GM04504 (cell line): ENCODE measurements at regions not wholly inside any gene's neighbourhood (a gene's known extent, or its start where the extent isn't known, plus 50 kb on each side); places are given as distances from the start of the nearest gene placed in this dataset.
A peak's percentile ranks its signal among the peaks of the same experiment; 100 is the strongest.
"Not testable (repeated sequence)": the region's sequence is repeated elsewhere in the genome, so short reads cannot be mapped to it uniquely, and the experiment has no call there.

Experiments used
- DNase-seq: peaks from one replicate; pipeline ENCODE4 v3.0.0-alpha.2; 2012; ENCODE audit warnings: low read depth

DNA sequence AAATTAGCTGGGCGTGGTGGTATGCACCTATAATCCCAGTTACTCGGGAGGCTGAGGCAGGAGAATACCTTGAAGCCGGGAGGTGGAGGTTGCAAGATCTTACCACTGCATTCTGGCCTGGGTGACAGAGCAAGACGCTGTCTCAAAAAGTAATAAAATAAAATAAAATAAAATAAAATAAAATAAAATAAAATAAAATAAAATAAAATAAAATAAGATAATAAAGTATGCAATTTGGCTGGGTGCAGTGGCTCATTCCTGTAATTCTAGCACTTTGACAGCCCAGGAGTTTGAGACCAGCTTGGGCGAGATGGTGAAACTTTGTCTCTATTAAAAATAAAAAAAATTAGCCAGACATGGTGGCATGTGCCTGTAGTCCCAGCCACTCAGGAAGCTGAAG is 85.6 kb upstream of the XPO1 start:
- DNase-seq = no peak

DNA sequence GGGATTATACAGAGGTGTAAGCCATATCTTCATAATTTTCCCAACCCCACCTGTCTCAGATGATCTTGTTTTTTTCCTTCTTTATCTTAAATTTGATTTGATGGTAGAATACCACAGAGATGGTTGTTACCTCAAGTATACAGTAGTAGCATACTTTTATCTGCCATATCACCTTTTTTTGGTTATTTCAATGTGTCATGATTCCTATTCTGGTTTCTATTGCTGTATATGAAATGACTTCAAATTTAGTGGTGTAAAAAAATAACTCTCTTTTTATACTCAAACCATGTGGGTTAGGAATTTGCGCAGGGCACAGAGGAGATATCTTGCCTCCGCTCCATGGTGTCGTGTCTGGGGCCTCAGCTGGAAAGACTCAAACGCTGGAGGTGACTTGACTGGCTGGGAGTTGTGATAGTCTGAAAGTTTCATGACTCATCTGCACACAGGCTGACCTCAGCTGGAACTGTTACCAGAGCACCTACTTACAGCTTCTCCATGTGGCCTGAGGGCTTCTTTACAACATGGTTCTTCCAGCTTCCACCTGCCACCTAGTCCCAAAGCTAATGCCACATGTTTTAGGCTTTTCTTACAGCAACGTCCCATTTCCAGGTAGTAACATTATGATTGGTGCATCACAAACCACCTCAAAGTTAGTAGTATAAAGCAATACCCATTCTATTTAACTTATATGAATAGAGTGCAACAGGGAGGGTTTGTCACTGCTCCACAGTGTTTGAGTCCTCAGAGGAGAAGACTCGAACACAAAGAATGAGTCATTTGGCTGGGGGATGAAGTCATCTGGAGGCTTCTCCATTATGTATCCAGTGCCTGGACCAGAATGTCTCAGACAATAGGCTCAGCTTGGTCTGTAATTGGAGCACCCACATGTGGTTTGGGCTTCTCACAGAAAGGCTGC is 82.3 kb upstream of the XPO1 start:
- peak; percentile 53 for DNase-seq

DNA sequence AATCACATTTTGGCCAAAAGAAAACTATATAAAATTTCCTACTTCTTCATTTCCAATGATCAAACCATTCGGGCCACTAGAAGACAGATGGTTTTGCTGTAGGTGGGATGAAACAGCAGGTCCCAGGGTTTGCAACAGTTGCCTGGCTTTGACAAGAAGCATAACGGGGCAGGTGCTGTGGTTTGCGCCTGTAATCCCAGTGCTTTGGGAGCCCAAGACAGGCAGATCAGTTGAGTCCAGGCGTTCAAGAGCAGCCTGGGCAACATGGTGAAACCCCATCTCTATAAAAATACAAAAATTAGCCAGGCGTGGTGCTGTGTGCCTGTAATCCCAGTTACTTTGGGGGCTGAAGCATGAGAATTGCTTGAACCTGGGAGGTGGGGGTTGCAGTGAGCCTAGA is 81.4 kb upstream of the XPO1 start:
- DNase-seq = no peak

DNA sequence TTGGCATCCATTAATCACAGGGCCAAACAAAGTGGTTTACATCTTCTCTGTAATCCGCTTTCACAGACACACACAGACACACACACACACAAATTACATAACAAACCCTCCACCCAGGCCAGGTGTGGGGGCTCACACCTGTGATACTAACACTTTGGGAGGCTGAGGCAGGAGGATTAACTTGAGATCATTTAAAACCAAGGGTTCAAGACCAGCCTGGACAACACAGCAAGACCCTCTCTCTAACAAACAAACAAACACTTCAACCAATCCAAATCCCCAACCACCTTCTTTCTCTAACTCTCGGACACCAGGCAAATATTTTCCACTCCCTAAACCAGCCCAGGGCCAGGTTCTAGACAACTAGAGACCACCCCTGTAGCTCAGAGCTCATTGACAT is 79.5 kb upstream of the XPO1 start:
- DNase-seq = no peak

DNA sequence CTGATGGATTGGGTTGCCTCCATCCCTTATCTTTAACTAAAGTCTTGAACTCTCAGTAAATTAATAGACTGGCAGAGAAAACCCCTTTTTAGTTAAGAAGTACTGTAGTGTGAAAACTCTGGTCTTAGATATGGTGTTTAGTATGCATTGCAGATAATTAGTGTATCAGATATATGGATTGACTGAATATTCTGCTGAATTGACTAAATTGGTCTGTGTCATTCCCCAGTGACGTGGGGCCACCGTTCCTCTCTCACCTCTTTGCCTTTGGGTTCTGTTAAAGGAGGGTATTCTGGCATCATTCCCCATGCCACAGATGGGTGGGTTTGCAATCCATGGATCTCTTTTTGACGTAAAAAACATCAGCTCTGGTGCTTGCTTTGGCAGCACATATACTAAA is 67.1 kb upstream of the XPO1 start:
- no peak for DNase-seq

DNA sequence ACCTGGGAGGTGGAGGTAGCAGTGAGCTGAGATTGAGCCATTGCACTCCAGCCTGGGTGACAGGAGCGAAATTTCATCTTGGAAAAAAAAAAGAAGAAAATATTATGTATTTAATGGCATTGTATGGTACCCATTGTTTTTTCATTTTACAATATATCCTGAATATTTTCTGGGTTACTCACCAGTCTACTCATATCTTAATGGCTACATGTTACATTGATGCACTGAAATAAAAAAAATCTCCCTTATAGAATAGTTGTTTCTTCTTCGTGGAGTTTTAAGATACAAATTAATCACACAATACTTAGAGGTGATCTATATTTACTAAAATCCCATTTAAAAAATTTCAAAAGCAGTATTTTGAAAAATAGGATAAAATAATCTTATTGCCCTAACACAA is 66.3 kb upstream of the XPO1 start:
- no peak for DNase-seq

DNA sequence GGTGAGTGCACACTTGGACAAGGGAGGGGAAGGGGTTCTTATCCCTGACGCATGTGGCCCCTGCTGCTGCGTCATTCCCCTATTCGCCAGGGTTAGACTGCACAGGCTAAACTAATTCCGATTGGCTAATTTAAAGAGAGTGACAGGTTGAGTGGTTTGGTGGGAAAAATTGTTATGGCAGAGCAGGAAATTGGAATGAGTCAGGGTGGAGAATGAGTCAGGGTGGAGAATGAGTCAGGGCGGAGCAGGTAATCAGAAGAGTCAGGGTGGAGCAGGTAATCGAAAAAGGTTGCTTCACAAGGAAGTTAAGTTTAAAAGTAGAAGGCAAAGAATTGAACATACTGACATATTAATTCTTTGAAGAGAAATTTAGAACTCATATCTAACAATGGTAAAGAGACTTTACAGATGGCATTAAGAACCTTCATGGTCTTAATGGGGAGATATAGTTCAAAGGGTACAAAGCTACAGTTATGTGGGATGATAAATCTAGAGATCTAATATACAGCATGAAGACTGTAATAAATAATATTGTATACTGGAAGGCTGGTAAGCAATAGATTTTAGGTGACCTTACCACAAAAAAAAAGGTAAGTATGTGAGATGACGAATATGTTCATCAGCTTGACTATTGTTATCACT is 60.5 kb upstream of the XPO1 start:
- DNase-seq = not testable (repeated sequence)

DNA sequence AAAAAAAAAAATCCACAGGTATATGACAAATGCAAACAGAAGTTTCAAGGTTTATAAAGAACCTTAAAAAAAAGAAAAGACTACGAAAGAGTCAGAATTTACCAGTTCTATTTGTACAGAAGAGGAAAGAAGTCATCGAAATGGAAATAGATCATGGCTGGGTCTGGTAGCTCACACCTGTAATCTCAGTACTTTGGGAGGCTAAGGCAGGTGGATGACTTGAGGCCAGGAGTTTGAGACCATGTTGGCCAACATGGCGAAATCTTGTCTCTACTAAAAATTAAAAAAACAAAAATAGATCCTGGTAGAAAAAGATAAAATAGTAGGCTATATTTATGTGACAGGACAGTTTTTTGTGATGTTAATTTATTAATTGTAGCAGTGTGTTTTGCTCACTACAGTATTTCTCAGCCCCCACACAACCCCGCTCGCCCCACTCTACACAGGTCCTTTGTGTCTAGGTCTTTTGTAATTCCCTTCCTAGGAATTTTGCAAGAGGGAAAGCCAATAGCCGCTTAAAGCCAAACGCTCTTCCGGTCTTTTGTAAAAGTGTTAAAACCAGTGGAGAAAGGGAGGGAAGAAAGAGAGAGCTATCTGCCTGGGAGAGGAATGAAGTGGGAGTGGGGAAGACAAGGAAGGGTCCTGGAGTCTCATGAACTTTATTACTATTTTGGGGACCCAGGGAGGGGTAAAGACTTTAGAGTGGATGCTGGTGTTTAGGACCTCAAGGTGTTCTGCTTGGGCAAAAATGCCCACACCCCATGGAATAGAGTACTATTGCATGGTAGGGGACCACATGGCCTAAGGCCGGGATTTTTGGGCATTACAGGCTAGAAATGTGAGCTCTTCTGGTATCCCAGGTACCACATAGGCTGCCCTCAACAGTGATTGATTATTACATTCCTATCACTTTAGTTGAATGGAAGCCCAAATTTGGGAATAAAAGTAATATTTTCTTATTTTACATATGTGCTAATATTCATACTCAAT is 59.4 kb upstream of the XPO1 start:
- no peak for DNase-seq

DNA sequence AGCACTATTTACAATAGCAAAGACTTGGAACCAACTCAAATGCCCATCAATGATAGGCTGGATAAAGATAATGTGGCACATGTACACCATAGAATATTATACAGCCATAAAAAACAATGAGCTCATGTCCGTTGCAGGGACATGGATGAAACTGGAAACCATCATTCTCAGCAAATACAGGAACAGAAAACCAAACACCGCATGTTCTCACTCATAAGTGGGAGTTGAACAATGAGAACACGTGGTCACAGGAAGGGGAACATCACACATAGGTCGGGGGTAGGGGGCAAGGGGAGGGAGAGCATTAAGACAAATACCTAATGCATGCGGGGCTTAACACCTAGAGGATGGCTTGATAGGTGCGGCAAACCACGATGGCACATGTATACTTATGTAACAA is 56.0 kb upstream of the XPO1 start:
- DNase-seq = not testable (repeated sequence)

DNA sequence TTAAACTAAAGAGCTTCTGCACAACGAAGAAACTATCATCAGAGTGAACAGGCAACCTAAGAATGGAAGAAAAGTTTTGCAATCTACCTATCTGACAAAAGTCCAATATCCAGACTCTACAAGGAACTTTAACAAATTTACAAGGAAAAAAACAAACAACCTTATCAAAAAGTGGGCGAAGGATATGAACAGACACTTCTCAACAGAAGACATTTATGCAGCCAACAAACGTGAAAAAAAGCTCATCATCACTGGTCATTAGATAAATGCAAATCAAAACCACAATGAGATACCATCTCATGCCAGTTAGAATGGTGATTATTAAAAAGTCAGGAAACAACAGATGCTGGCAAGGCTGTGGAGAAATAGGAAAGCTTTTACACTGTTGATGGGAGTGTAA is 55.5 kb upstream of the XPO1 start:
- DNase-seq = not testable (repeated sequence)

DNA sequence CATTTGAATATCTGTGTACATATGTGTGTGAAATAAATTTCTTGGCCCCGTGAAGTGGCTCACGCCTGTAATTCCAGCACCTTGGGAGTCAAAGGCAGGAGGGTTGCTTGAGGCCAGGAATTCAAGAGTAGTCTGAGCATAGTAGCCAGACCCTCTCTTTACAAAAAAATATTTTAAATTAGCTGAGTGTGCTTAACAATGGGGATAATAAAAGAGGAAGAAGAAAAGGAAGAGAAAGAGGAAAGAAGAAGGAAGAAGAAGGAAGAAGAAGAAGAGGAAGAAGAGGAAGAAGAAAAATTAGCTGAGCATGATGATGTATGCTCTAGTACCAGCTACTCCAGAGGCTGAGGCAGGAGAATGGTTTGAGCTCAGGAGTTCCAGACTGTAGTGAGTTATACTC is 52.1 kb upstream of the XPO1 start:
- no peak for DNase-seq

DNA sequence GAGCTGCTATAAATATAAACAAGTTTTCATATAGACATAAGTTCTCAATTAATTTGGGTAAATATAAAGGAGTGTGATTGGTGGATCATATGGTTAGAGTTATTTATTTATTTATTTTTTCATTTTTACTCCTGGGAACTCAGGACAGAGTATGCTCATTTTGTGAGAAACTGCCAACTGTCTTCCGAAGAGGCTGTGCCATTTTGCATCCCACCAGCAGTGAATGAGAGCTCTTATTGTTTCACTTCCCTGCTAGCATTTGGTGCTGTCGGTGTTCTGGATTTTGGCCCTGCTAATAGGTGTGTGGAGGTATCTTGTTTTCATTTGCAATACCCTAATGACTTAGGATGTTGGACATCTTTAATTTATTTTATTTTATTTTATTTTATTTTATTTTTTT is 50.4 kb upstream of the XPO1 start:
- DNase-seq = no peak
